HEK293 (cell line): ENCODE measurements at regions not wholly inside any gene's neighbourhood (a gene's known extent, or its start where the extent isn't known, plus 50 kb on each side); places are given as distances from the start of the nearest gene placed in this dataset.

ENCODE experiments used
- ATF2 ChIP-seq: fragments of 450-650 bp; formaldehyde crosslinking; IDR thresholded peaks from 2 replicates; pipeline ENCODE4 v1.5.1; 2016; ENCODE audit warnings: missing biosample characterization, missing genetic modification characterization, low read depth
- BCL11A ChIP-seq: fragments of 450-650 bp; formaldehyde crosslinking; IDR thresholded peaks from 2 replicates; pipeline ENCODE4 v1.5.1; 2016; ENCODE audit warnings: low read depth, missing biosample characterization, missing genetic modification characterization
- CTCF ChIP-seq: fragments of 450-650 bp; formaldehyde crosslinking; IDR thresholded peaks from 2 replicates; pipeline ENCODE4 v1.5.1; 2016; ENCODE audit warnings: missing biosample characterization, missing genetic modification characterization
- KLF16 ChIP-seq: fragments of 450-650 bp; formaldehyde crosslinking; IDR thresholded peaks from 2 replicates; pipeline ENCODE4 v1.5.1; 2017; ENCODE audit warnings: missing biosample characterization, missing genetic modification characterization
- PBX3 ChIP-seq: sonication (generic); formaldehyde crosslinking; IDR thresholded peaks from 2 replicates; pipeline ENCODE4 v1.8.1; 2022; ENCODE audit warnings: mild to moderate bottlenecking, moderate library complexity, missing genetic modification reagents
- SCRT2 ChIP-seq: fragments of 450-650 bp; formaldehyde crosslinking; IDR thresholded peaks from 2 replicates; pipeline ENCODE4 v1.5.1; 2016; ENCODE audit warnings: missing biosample characterization, missing genetic modification characterization
- TSHZ1 ChIP-seq: fragments of 450-650 bp; formaldehyde crosslinking; IDR thresholded peaks from 2 replicates; pipeline ENCODE4 v1.5.1; 2016; ENCODE audit warnings: missing biosample characterization, missing genetic modification characterization, borderline replicate concordance
- ZFP41 ChIP-seq: fragments of 450-650 bp; formaldehyde crosslinking; IDR thresholded peaks from 2 replicates; pipeline ENCODE4 v1.5.1; 2016; ENCODE audit warnings: missing biosample characterization, missing genetic modification characterization, borderline replicate concordance
- ZNF692 ChIP-seq: fragments of 450-650 bp; formaldehyde crosslinking; IDR thresholded peaks from 2 replicates; pipeline ENCODE4 v1.5.1; 2016; ENCODE audit warnings: missing biosample characterization, missing genetic modification characterization
- ZNF707 ChIP-seq: fragments of 450-650 bp; formaldehyde crosslinking; IDR thresholded peaks from 2 replicates; pipeline ENCODE4 v1.5.1; 2016; ENCODE audit warnings: missing biosample characterization, missing genetic modification characterization
- ZNF777 ChIP-seq: fragments of 450-650 bp; formaldehyde crosslinking; IDR thresholded peaks from 2 replicates; pipeline ENCODE4 v1.5.1; 2017; ENCODE audit warnings: missing biosample characterization, missing genetic modification characterization, borderline replicate concordance
- ZNF830 ChIP-seq: fragments of 450-650 bp; IDR thresholded peaks from 2 replicates; pipeline ENCODE4 v1.5.0; 2018; ENCODE audit warnings: missing biosample characterization, missing genetic modification characterization, low read depth, mild to moderate bottlenecking, moderate library complexity
- ZSCAN30 ChIP-seq: fragments of 450-650 bp; IDR thresholded peaks from 2 replicates; pipeline ENCODE4 v1.5.1; 2018; ENCODE audit warnings: missing biosample characterization, mild to moderate bottlenecking, missing genetic modification characterization, moderate library complexity

GRCh38 chr15:70237626-70238025 is 139.9 kb upstream of the TLE3 start:
- no peak for TF ChIP-seq PBX3 (CRISPR knock-in tag)
- no peak for TF ChIP-seq ZNF777
- TF ChIP-seq ZNF830 (tag by site-specific recombination): no peak
- no peak for TF ChIP-seq KLF16 (tag by site-specific recombination)
- TF ChIP-seq SCRT2 (tag by site-specific recombination): no peak
- TF ChIP-seq TSHZ1: no peak
- no peak for TF ChIP-seq CTCF (tag by site-specific recombination)
- no peak for TF ChIP-seq ZNF692 (tag by site-specific recombination)
- no peak for TF ChIP-seq ZFP41 (tag by site-specific recombination)
- no peak for TF ChIP-seq ZNF707
- no peak for TF ChIP-seq ATF2
- TF ChIP-seq BCL11A: no peak
- no peak for TF ChIP-seq ZSCAN30 (tag by site-specific recombination)
